Activated T-helper 1 cell treated with anti-CD3 and anti-CD28 coated beads, Interleukin-12 subunit alpha, Interleukin-12 subunit beta, Interleukin-2, Interleukin-4 antibody, amounts not matched to agents 30 ng/mL and 10 ng/mL and 1 ng/mL, durations not matched to agents 14 hours and 24 hours and 36 hours (primary cell): ENCODE measurements at regions not wholly inside any gene's neighbourhood (a gene's known extent, or its start where the extent isn't known, plus 50 kb on each side); places are given as distances from the start of the nearest gene placed in this dataset.

ENCODE experiments used
- DNase-seq: peaks from one replicate; pipeline ENCODE4 v3.0.0; 2021; ENCODE audit warnings: low spot score
- H3K27ac Mint-ChIP-seq: one replicate; pipeline ENCODE4 v1.8.0; 2021; ENCODE audit warnings: mild to moderate bottlenecking, mixed read lengths
- H3K27me3 Mint-ChIP-seq: one replicate; pipeline ENCODE4 v1.8.0; 2022; ENCODE audit warnings: mild to moderate bottlenecking, moderate library complexity, mixed read lengths; ENCODE audit not compliant: insufficient read depth
- H3K36me3 Mint-ChIP-seq: one replicate; pipeline ENCODE4 v1.8.0; 2021; ENCODE audit warnings: low read depth, mixed read lengths
- H3K4me1 Mint-ChIP-seq: one replicate; pipeline ENCODE4 v1.8.0; 2021; ENCODE audit warnings: low read depth, mixed read lengths
- H3K4me3 Mint-ChIP-seq: one replicate; pipeline ENCODE4 v1.8.0; 2021; ENCODE audit warnings: mild to moderate bottlenecking, moderate library complexity, mixed read lengths
- H3K9me3 Mint-ChIP-seq: one replicate; pipeline ENCODE4 v1.8.0; 2021; ENCODE audit warnings: mixed read lengths
- intact Hi-C: fragments of 100-400 bp; cut with micrococcal nuclease; formaldehyde crosslinking; loops from one replicate; pipeline ENCODE4 v1.15.1; 2024

GRCh38 chr21:23402929-23403520 is 2204.3 kb downstream of the MRPL39 start:
- no peaks in the 10 kb centered on the region for H3K36me3 Mint-ChIP-seq
- no peaks in the 10 kb centered on the region for H3K9me3 Mint-ChIP-seq
- no peak overlapping the region for H3K4me3 Mint-ChIP-seq
- intact Hi-C loops = no loop called here
- H3K4me1 Mint-ChIP-seq = no peaks in the 10 kb centered on the region
- no peak overlapping the region for H3K27ac Mint-ChIP-seq
- DNase-seq = no peak
- H3K27me3 Mint-ChIP-seq = no peaks in the 10 kb centered on the region

DNA sequence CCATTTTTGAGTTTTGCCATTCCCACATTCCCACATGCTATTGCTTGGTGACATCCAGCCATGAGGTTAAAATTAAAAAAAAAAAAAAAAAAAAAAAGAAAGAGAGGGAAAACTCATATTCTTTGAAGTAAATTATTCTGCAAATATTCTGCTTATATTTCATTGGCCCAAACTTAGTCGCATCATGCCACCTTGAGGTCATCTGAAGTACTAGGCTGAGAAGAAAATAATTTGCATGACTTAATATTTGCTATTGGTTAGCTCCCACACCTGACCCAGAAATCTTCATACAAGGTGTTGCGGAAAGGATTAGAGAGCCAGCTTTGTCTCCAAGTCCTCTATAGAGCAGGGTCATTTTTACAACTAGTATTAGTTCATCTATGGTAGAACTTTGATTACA is 2206.0 kb downstream of the MRPL39 start:
- Mint-ChIP-seq H3K27ac (no peak overlapping the region), H3K4me3 (no peak overlapping the region), H3K9me3 (no peaks in the 10 kb centered on the region), H3K36me3 (no peaks in the 10 kb centered on the region), H3K4me1 (no peaks in the 10 kb centered on the region), H3K27me3 (no peaks in the 10 kb centered on the region)
- no peak for DNase-seq
- intact Hi-C loops = no loop called here

DNA sequence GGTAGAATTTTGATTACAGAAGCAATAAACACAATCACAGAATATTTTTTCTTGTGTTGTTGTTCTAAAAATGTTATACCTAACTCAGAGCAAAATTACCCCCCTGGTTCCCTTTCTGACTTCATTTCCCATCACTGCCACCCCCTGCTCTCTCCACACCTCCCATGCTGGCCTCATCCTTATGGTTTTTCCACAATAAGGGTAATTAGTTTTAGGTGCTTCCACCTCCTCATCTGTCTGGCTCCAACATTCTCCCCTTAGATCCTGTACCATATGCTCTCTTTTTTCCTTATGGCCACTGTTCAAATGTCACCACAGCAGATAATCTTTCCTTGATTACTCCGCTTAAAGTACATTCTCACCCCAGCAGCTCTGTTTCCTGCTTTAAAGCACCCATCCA is 2208.6 kb downstream of the MRPL39 start:
- Mint-ChIP-seq H3K4me1 (no peaks in the 10 kb centered on the region), H3K4me3 (no peak overlapping the region), H3K27me3 (no peaks in the 10 kb centered on the region), H3K27ac (no peak overlapping the region), H3K36me3 (no peaks in the 10 kb centered on the region), H3K9me3 (no peaks in the 10 kb centered on the region)
- DNase-seq = no peak
- intact Hi-C loops = no loop called here

- no peaks in the 10 kb centered on the region for H3K9me3 Mint-ChIP-seq
- DNase-seq = no peak
- H3K4me3 Mint-ChIP-seq = no peak overlapping the region
- no peaks in the 10 kb centered on the region for H3K36me3 Mint-ChIP-seq
- no peak overlapping the region for H3K27ac Mint-ChIP-seq
- H3K4me1 Mint-ChIP-seq = no peaks in the 10 kb centered on the region
- H3K27me3 Mint-ChIP-seq = no peaks in the 10 kb centered on the region
- intact Hi-C loops = no loop called here
Observed at GRCh38 chr21:23394458-23394857, 2212.8 kb downstream of the MRPL39 start.

- Mint-ChIP-seq H3K9me3 (no peaks in the 10 kb centered on the region), H3K4me3 (no peak overlapping the region), H3K4me1 (no peaks in the 10 kb centered on the region), H3K36me3 (no peaks in the 10 kb centered on the region), H3K27me3 (no peaks in the 10 kb centered on the region), H3K27ac (no peak overlapping the region)
- intact Hi-C loops = no loop called here
- DNase-seq = no peak
Observed at GRCh38 chr21:23384679-23385078, 2222.6 kb downstream of the MRPL39 start.

- Mint-ChIP-seq H3K27me3 (no peaks in the 10 kb centered on the region), H3K4me1 (no peaks in the 10 kb centered on the region), H3K9me3 (peaks cover 7% of the 10 kb centered on the region), H3K36me3 (no peaks in the 10 kb centered on the region), H3K4me3 (no peak overlapping the region), H3K27ac (no peak overlapping the region)
- intact Hi-C loops = no loop called here
- no peak for DNase-seq
Observed at GRCh38 chr21:23374155-23374554, 2233.1 kb downstream of the MRPL39 start.

DNA sequence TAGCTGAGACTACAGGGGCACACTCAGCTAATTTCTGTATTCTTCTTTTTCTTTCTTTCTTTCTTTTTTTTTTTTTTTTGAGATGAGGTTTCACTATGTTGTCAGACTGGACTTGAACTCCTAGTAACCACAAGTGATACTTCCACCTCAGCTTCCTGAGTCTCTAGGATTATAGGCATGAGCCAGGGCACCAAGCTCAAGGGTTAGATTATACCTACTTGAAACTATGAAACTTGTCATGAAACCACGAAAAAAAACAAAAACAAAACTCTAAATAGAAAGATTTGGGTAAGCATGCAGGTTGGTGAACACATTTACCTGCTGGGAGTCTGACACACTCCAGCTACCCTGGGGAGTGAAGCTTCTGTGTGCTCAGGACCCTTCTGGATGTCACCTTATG is 2250.4 kb downstream of the MRPL39 start:
- Mint-ChIP-seq H3K36me3 (no peaks in the 10 kb centered on the region), H3K4me1 (no peaks in the 10 kb centered on the region), H3K27ac (no peak overlapping the region), H3K9me3 (peaks cover 12% of the 10 kb centered on the region), H3K27me3 (no peaks in the 10 kb centered on the region), H3K4me3 (no peak overlapping the region)
- no peak for DNase-seq
- intact Hi-C loops = no loop called here

- H3K4me1 Mint-ChIP-seq = no peaks in the 10 kb centered on the region
- intact Hi-C loops = no loop called here
Observed at GRCh38 chr21:23316190-23316589, 2291.1 kb downstream of the MRPL39 start.

GRCh38 chr21:23308741-23309140 is 2298.5 kb downstream of the MRPL39 start:
- H3K4me1 Mint-ChIP-seq = no peaks in the 10 kb centered on the region
- no peaks in the 10 kb centered on the region for H3K9me3 Mint-ChIP-seq
- no peak for DNase-seq
- no peak overlapping the region for H3K4me3 Mint-ChIP-seq
- H3K27ac Mint-ChIP-seq = no peak overlapping the region
- no peaks in the 10 kb centered on the region for H3K36me3 Mint-ChIP-seq
- intact Hi-C loops = no loop called here
- no peaks in the 10 kb centered on the region for H3K27me3 Mint-ChIP-seq

More at GRCh38 chr21:23316190-23316589, 2291.1 kb downstream of the MRPL39 start:
- peaks cover 1% of the 10 kb centered on the region for H3K27me3 Mint-ChIP-seq
- no peaks in the 10 kb centered on the region for H3K36me3 Mint-ChIP-seq
- DNase-seq = no peak
- no peaks in the 10 kb centered on the region for H3K9me3 Mint-ChIP-seq
- H3K4me3 Mint-ChIP-seq = no peak overlapping the region
- no peak overlapping the region for H3K27ac Mint-ChIP-seq

GRCh38 chr21:23307065-23307464 is 2300.2 kb downstream of the MRPL39 start:
- no peak for DNase-seq
- H3K4me3 Mint-ChIP-seq = no peak overlapping the region
- no peaks in the 10 kb centered on the region for H3K36me3 Mint-ChIP-seq
- no peaks in the 10 kb centered on the region for H3K9me3 Mint-ChIP-seq
- intact Hi-C loops = no loop called here
- H3K27ac Mint-ChIP-seq = no peak overlapping the region
- H3K4me1 Mint-ChIP-seq = no peaks in the 10 kb centered on the region
- no peaks in the 10 kb centered on the region for H3K27me3 Mint-ChIP-seq

DNA sequence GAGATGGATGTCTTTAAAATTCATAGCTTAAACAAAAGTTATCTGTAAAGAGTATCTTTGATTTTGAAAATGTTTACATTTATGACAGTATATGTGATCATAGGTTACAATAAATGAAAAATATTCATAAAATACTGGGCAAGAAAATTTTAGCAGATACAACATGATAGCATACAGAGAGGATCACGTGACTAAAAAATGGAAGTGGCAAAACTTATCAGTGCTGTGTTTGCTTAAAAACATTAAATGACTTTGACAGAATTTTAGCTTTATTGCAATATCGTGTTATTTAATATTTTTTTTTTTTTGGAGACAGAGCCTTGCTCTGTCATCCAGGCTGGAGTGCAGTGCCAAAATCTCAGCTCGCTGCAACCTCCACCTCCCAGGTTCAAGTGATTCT is 2294.1 kb downstream of the NCAM2 start:
- H3K4me3 Mint-ChIP-seq = no peak overlapping the region
- H3K9me3 Mint-ChIP-seq = peaks cover 4% of the 10 kb centered on the region
- intact Hi-C loops = no loop called here
- H3K36me3 Mint-ChIP-seq = no peaks in the 10 kb centered on the region
- no peaks in the 10 kb centered on the region for H3K27me3 Mint-ChIP-seq
- H3K27ac Mint-ChIP-seq = no peak overlapping the region
- no peak for DNase-seq
- H3K4me1 Mint-ChIP-seq = no peaks in the 10 kb centered on the region

- Mint-ChIP-seq H3K9me3 (peaks cover 5% of the 10 kb centered on the region), H3K36me3 (no peaks in the 10 kb centered on the region), H3K4me1 (no peaks in the 10 kb centered on the region), H3K27ac (no peak overlapping the region), H3K4me3 (no peak overlapping the region), H3K27me3 (no peaks in the 10 kb centered on the region)
- DNase-seq = no peak
- intact Hi-C loops = no loop called here
Observed at GRCh38 chr21:23281917-23282316, 2283.7 kb downstream of the NCAM2 start.

GRCh38 chr21:23249760-23250159 is 2251.6 kb downstream of the NCAM2 start:
- no peak overlapping the region for H3K27ac Mint-ChIP-seq
- H3K9me3 Mint-ChIP-seq = no peaks in the 10 kb centered on the region
- DNase-seq = no peak
- H3K27me3 Mint-ChIP-seq = no peaks in the 10 kb centered on the region
- no peak overlapping the region for H3K4me3 Mint-ChIP-seq
- no peaks in the 10 kb centered on the region for H3K4me1 Mint-ChIP-seq
- no peaks in the 10 kb centered on the region for H3K36me3 Mint-ChIP-seq
- intact Hi-C loops = no loop called here

GRCh38 chr21:23247334-23247733 is 2249.1 kb downstream of the NCAM2 start:
- H3K36me3 Mint-ChIP-seq = no peaks in the 10 kb centered on the region
- H3K27ac Mint-ChIP-seq = no peak overlapping the region
- H3K4me1 Mint-ChIP-seq = no peaks in the 10 kb centered on the region
- H3K4me3 Mint-ChIP-seq = no peak overlapping the region
- no peak for DNase-seq
- intact Hi-C loops = no loop called here
- no peaks in the 10 kb centered on the region for H3K9me3 Mint-ChIP-seq
- no peaks in the 10 kb centered on the region for H3K27me3 Mint-ChIP-seq
